DOHH2 (cell line): ENCODE measurements at regions not wholly inside any gene's neighbourhood (a gene's known extent, or its start where the extent isn't known, plus 50 kb on each side); places are given as distances from the start of the nearest gene placed in this dataset.

Experiments used
- H3F3A ChIP-seq: fragments of 200-600 bp; sonication (generic), shearing (Covaris generic); 2 replicates; pipeline ENCODE4 v1.6.0; 2016; ENCODE audit warnings: antibody characterized with exemption, mild to moderate bottlenecking; ENCODE audit not compliant: control insufficient read depth, insufficient read depth
- H3K27ac ChIP-seq: fragments of 200-600 bp; sonication (generic); 2 replicates; pipeline ENCODE4 v1.5.1; 2014; ENCODE audit warnings: low read depth, mild to moderate bottlenecking, low read length, moderate library complexity
- H3K27me3 ChIP-seq: fragments of 200-600 bp; sonication (generic); 2 replicates; pipeline ENCODE4 v1.6.1; 2014; ENCODE audit warnings: mild to moderate bottlenecking, low read length, mixed read lengths; ENCODE audit not compliant: control insufficient read depth
- H3K36me3 ChIP-seq: fragments of 200-600 bp; sonication (generic); 2 replicates; pipeline ENCODE4 v1.6.1; 2014; ENCODE audit warnings: mild to moderate bottlenecking, low read length, moderate library complexity, mixed read lengths; ENCODE audit not compliant: control insufficient read depth
- H3K4me1 ChIP-seq: fragments of 200-600 bp; sonication (generic); 2 replicates; pipeline ENCODE4 v1.6.1; 2014; ENCODE audit warnings: mild to moderate bottlenecking, low read length, mixed read lengths; ENCODE audit not compliant: control insufficient read depth
- H3K4me2 ChIP-seq: fragments of 200-600 bp; sonication (generic); 2 replicates; pipeline ENCODE4 v1.6.0; 2014; ENCODE audit warnings: mild to moderate bottlenecking, low read length, moderate library complexity
- H3K4me3 ChIP-seq: fragments of 200-600 bp; sonication (generic); 2 replicates; pipeline ENCODE4 v1.5.1; 2014; ENCODE audit warnings: mild to moderate bottlenecking, low read length, mixed read lengths
- H3K79me2 ChIP-seq: fragments of 200-600 bp; sonication (generic); 2 replicates; pipeline ENCODE4 v1.6.1; 2014; ENCODE audit warnings: mild to moderate bottlenecking, low read length, mixed read lengths; ENCODE audit not compliant: control insufficient read depth
- H3K9me2 ChIP-seq: fragments of 200-600 bp; sonication (generic); replicated peaks from 2 replicates; pipeline ENCODE4 v1.6.1; 2014; ENCODE audit warnings: mild to moderate bottlenecking, low read length, mixed read lengths; ENCODE audit not compliant: control insufficient read depth
- H3K9me3 ChIP-seq: fragments of 200-600 bp; sonication (generic); 2 replicates; pipeline ENCODE4 v1.6.1; 2014; ENCODE audit warnings: antibody characterized with exemption, low read length, mixed read lengths; ENCODE audit not compliant: control insufficient read depth, insufficient read depth
- H4K20me1 ChIP-seq: fragments of 200-600 bp; sonication (generic); 2 replicates; pipeline ENCODE4 v1.6.0; 2014; ENCODE audit warnings: low read depth, mild to moderate bottlenecking, antibody characterized with exemption, low read length, moderate library complexity; ENCODE audit not compliant: control insufficient read depth, insufficient read depth
- EZH2phosphoT487 ChIP-seq: fragments of 200-600 bp; sonication (generic); IDR thresholded peaks from 2 replicates; pipeline ENCODE4 v1.6.1; 2017; ENCODE audit warnings: borderline replicate concordance, mild to moderate bottlenecking, antibody characterized with exemption, low read length, moderate library complexity, mixed read lengths
- TF ChIP-seq, protein P1 (sequence below): fragments of 200-600 bp; sonication (generic); IDR thresholded peaks from one replicate; pipeline ENCODE4 v1.5.1; 2014; ENCODE audit warnings: antibody characterized with exemption, mild to moderate bottlenecking, low read depth, low read length; ENCODE audit not compliant: poor library complexity, severe bottlenecking

DNA sequence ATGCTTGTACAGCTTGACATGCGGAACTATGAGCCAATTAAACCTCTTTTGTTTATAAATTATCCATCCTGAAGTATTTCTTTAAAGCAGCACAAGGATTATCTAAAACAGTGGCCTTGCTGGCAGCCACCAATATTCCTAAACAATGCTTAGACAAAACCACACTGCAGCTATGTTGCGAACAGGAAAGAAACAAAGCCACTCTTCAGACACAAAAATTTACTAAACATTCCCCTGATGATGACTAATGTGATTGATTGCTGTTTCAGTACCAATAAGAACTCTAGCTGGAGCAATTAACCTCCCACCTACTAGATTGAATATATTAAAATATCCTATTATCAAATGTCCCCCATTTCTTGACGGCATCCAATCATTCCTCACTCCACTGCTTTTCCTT, 325.8 kb upstream of the REG3G start:
- Histone ChIP-seq H3K79me2 (no peaks in the 10 kb centered on the region), H3K9me3 (no peaks in the 10 kb centered on the region; the same call in 1 of the 2 replicates), H3K36me3 (no peaks in the 10 kb centered on the region), H3K4me3 (no peak overlapping the region), H3K27ac (no peak overlapping the region), H3F3A (no peaks in the 10 kb centered on the region), H3K9me2 (no peaks in the 10 kb centered on the region), H4K20me1 (no peaks in the 10 kb centered on the region), H3K4me2 (no peak overlapping the region), H3K27me3 (no peaks in the 10 kb centered on the region), H3K4me1 (no peaks in the 10 kb centered on the region)
- TF ChIP-seq EZH2phosphoT487: no peak
- TF ChIP-seq, protein P1, sequence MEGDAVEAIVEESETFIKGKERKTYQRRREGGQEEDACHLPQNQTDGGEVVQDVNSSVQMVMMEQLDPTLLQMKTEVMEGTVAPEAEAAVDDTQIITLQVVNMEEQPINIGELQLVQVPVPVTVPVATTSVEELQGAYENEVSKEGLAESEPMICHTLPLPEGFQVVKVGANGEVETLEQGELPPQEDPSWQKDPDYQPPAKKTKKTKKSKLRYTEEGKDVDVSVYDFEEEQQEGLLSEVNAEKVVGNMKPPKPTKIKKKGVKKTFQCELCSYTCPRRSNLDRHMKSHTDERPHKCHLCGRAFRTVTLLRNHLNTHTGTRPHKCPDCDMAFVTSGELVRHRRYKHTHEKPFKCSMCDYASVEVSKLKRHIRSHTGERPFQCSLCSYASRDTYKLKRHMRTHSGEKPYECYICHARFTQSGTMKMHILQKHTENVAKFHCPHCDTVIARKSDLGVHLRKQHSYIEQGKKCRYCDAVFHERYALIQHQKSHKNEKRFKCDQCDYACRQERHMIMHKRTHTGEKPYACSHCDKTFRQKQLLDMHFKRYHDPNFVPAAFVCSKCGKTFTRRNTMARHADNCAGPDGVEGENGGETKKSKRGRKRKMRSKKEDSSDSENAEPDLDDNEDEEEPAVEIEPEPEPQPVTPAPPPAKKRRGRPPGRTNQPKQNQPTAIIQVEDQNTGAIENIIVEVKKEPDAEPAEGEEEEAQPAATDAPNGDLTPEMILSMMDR: no peak

DNA sequence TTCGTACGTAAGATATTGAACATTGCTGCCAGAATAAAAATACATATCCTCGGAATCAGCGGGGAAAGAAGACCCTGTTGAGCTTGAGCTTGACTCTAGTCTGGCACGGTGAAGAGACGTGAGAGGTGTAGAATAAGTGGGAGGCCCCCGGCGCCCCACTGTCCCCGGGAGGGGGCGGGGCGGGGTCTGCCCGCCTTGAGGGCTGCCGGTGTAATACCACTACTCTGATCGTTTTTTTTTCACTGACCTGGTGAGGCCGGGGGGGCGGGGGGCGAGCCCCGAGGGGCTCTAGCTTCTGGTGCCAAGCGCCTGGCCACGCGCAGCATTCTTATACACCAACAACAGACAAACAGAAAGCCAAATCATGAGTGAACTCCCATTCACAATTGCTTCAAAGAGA, 324.0 kb upstream of the REG3G start:
- Histone ChIP-seq H3F3A (no peaks in the 10 kb centered on the region), H3K9me2 (no peaks in the 10 kb centered on the region), H3K9me3 (no peaks in the 10 kb centered on the region), H3K4me2 (no peak overlapping the region), H3K27ac (no peak overlapping the region), H3K27me3 (no peaks in the 10 kb centered on the region), H3K79me2 (no peaks in the 10 kb centered on the region), H3K4me3 (no peak overlapping the region), H3K4me1 (no peaks in the 10 kb centered on the region), H3K36me3 (no peaks in the 10 kb centered on the region), H4K20me1 (no peaks in the 10 kb centered on the region)
- no peak for TF ChIP-seq EZH2phosphoT487
- TF ChIP-seq, protein P1: no peak

DNA sequence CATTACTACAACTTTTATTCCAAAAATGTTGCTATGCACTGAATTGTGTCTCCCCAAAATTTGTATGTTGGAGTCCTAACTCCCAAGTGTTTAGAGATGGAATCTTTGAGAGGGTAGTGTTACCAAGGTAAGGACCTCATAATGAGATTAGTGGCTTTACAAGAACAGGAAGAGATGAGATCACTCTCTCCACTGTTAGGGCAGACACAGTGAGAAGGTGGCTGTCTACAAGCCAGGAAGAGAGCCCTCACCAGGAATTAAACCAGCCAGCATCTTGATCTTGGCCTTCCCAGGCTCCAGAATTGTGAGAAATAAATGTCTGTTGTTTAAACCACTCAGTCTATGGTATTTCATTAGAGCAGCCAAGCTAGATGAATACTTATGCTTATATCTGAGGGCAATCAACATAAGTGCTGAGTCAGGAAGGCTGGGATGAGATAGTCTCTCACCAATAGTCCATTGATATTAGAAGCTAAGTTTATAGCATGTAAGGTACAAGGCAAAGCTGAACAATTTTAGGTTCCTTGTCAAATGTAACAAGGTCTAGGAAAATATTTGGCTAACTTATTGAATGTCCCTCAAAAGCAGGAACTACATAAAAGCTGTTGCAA, 317.6 kb upstream of the REG3G start:
- Histone ChIP-seq H3K4me2 (no peak overlapping the region), H3F3A (no peaks in the 10 kb centered on the region), H3K27me3 (no peaks in the 10 kb centered on the region), H3K27ac (no peak overlapping the region), H3K4me3 (no peak overlapping the region), H3K36me3 (no peaks in the 10 kb centered on the region), H3K9me2 (no peaks in the 10 kb centered on the region; the same call in 1 of the 2 replicates), H3K79me2 (no peaks in the 10 kb centered on the region), H3K4me1 (no peaks in the 10 kb centered on the region), H4K20me1 (no peaks in the 10 kb centered on the region), H3K9me3 (no peaks in the 10 kb centered on the region)
- no peak for TF ChIP-seq EZH2phosphoT487
- TF ChIP-seq, protein P1: no peak
